ENCODE measurements at regions not wholly inside any gene's neighbourhood (a gene's known extent, or its start where the extent isn't known, plus 50 kb on each side); places are given as distances from the start of the nearest gene placed in this dataset.

- H3K27ac Mint-ChIP-seq (ENCODE audit: unreplicated experiment): no peak overlapping the region
- H3K9me3 Mint-ChIP-seq (ENCODE audit: unreplicated experiment): peaks cover 2% of the 10 kb centered on the region
These were observed 89.3 kb upstream of the JAG1 start for GRCh38 chr20:10763112-10763511.

GRCh38 chr20:10769700-10770099, 95.9 kb upstream of the JAG1 start:
- Histone ChIP-seq H3K27me3 (ENCODE audit: insufficient read depth, low read length) (no peaks in the 10 kb centered on the region), H3K9ac (ENCODE audit: low read length) (no peak overlapping the region), H3K4me1 (ENCODE audit: insufficient read depth, low read length) (peaks cover 5% of the 10 kb centered on the region), H3K27ac (ENCODE audit: low read depth, low read length) (no peak overlapping the region), H3K79me2 (ENCODE audit: insufficient read depth, low read length) (no peaks in the 10 kb centered on the region), H3K4me2 (ENCODE audit: low read length) (no peak overlapping the region), H3K4me3 (ENCODE audit: insufficient read depth, low read depth, low read length) (no peak overlapping the region), H4K20me1 (ENCODE audit: insufficient read depth, low read length) (no peaks in the 10 kb centered on the region), H3K36me3 (ENCODE audit: insufficient read depth, low read length) (no peaks in the 10 kb centered on the region), H2AFZ (ENCODE audit: low read depth, low read length) (no peak overlapping the region), H3K9me3 (ENCODE audit: insufficient read depth, low read depth, low read length) (no peaks in the 10 kb centered on the region)
- FAIRE-seq: no peak
- Mint-ChIP-seq H3K36me3 (ENCODE audit: low read depth, unreplicated experiment) (no peaks in the 10 kb centered on the region), H3K9me3 (ENCODE audit: unreplicated experiment) (peaks cover 2% of the 10 kb centered on the region), H3K27ac (ENCODE audit: unreplicated experiment) (no peak overlapping the region), H3K27me3 (ENCODE audit: low read depth, unreplicated experiment) (peaks cover 2% of the 10 kb centered on the region), H3K4me1 (ENCODE audit: low read depth, unreplicated experiment) (peaks cover 12% of the 10 kb centered on the region), H3K4me3 (ENCODE audit: unreplicated experiment) (no peak overlapping the region)
- peak; percentile 41 for DNase-seq (ENCODE audit: low read depth)
- no peak for TF ChIP-seq CTCF (IDR thresholded peaks at IDR 0.05; ENCODE audit: insufficient read depth, low read depth, low read length)
- no peak for TF ChIP-seq EZH2 (IDR thresholded peaks at IDR 0.05; ENCODE audit: insufficient read depth, low read length)

More at GRCh38 chr20:10763112-10763511, 89.3 kb upstream of the JAG1 start:
- Histone ChIP-seq H3K4me2 (ENCODE audit: low read length) (no peak overlapping the region), H4K20me1 (ENCODE audit: insufficient read depth, low read length) (no peaks in the 10 kb centered on the region), H3K36me3 (ENCODE audit: insufficient read depth, low read length) (no peaks in the 10 kb centered on the region), H3K79me2 (ENCODE audit: insufficient read depth, low read length) (no peaks in the 10 kb centered on the region), H3K27me3 (ENCODE audit: insufficient read depth, low read length) (no peaks in the 10 kb centered on the region), H3K9ac (ENCODE audit: low read length) (no peak overlapping the region), H3K4me3 (ENCODE audit: insufficient read depth, low read depth, low read length) (no peak overlapping the region), H3K27ac (ENCODE audit: low read depth, low read length) (no peak overlapping the region), H2AFZ (ENCODE audit: low read depth, low read length) (no peak overlapping the region), H3K4me1 (ENCODE audit: insufficient read depth, low read length) (peaks cover 23% of the 10 kb centered on the region), H3K9me3 (ENCODE audit: insufficient read depth, low read depth, low read length) (no peaks in the 10 kb centered on the region)
- Mint-ChIP-seq H3K27me3 (ENCODE audit: low read depth, unreplicated experiment) (peaks cover 2% of the 10 kb centered on the region), H3K4me1 (ENCODE audit: low read depth, unreplicated experiment) (peaks cover 15% of the 10 kb centered on the region), H3K36me3 (ENCODE audit: low read depth, unreplicated experiment) (no peaks in the 10 kb centered on the region), H3K4me3 (ENCODE audit: unreplicated experiment) (no peak overlapping the region)
- FAIRE-seq: no peak
- DNase-seq (ENCODE audit: low read depth): no peak
- no peak for TF ChIP-seq EZH2 (IDR thresholded peaks at IDR 0.05; ENCODE audit: insufficient read depth, low read length)
- no peak for TF ChIP-seq CTCF (IDR thresholded peaks at IDR 0.05; ENCODE audit: insufficient read depth, low read depth, low read length)

DNA sequence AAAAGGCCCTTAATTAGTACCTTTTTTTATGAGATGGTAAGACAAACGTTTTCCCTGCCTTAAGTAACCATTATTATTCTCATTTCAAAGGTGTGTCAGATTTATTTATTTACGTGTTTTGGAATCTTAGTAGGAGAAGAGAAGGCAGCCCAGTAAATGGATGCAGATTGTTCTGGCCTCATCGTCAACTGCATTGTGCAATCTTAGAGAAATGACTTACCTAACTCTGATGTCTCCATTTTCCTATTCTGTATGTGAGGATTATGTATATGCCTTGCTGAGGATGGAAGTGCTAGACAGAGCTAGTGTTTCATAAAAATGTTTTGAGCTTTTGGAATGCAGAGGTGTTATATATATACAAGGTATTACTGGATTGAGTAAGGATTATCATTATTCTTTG, 97.0 kb upstream of the JAG1 start:
- H4K20me1 ChIP-seq (ENCODE audit: insufficient read depth, low read length): no peaks in the 10 kb centered on the region
- no peak overlapping the region for H3K9ac ChIP-seq (ENCODE audit: low read length)
- DNase-seq (ENCODE audit: low read depth): no peak
- H3K27ac Mint-ChIP-seq (ENCODE audit: unreplicated experiment): no peak overlapping the region
- FAIRE-seq: peak; percentile 20
- H3K27me3 ChIP-seq (ENCODE audit: insufficient read depth, low read length): no peaks in the 10 kb centered on the region
- H3K4me2 ChIP-seq (ENCODE audit: low read length): no peak overlapping the region
- H3K4me3 Mint-ChIP-seq (ENCODE audit: unreplicated experiment): no peak overlapping the region
- no peaks in the 10 kb centered on the region for H3K36me3 Mint-ChIP-seq (ENCODE audit: low read depth, unreplicated experiment)
- no peak overlapping the region for H3K4me3 ChIP-seq (ENCODE audit: insufficient read depth, low read depth, low read length)
- no peaks in the 10 kb centered on the region for H3K36me3 ChIP-seq (ENCODE audit: insufficient read depth, low read length)
- H3K9me3 ChIP-seq (ENCODE audit: insufficient read depth, low read depth, low read length): no peaks in the 10 kb centered on the region
- peaks cover 5% of the 10 kb centered on the region for H3K4me1 ChIP-seq (ENCODE audit: insufficient read depth, low read length)
- TF ChIP-seq CTCF (IDR thresholded peaks at IDR 0.05; ENCODE audit: insufficient read depth, low read depth, low read length) (no peak), EZH2 (IDR thresholded peaks at IDR 0.05; ENCODE audit: insufficient read depth, low read length) (no peak)
- no peaks in the 10 kb centered on the region for H3K9me3 Mint-ChIP-seq (ENCODE audit: unreplicated experiment)
- H3K4me1 Mint-ChIP-seq (ENCODE audit: low read depth, unreplicated experiment): peaks cover 12% of the 10 kb centered on the region
- no peak overlapping the region for H3K27ac ChIP-seq (ENCODE audit: low read depth, low read length)
- peaks cover 2% of the 10 kb centered on the region for H3K27me3 Mint-ChIP-seq (ENCODE audit: low read depth, unreplicated experiment)
- no peak overlapping the region for H2AFZ ChIP-seq (ENCODE audit: low read depth, low read length)
- H3K79me2 ChIP-seq (ENCODE audit: insufficient read depth, low read length): no peaks in the 10 kb centered on the region
